HG03354 (cell line): ENCODE measurements at regions not wholly inside any gene's neighbourhood (a gene's known extent, or its start where the extent isn't known, plus 50 kb on each side); places are given as distances from the start of the nearest gene placed in this dataset.

Experiments used
- ATAC-seq: cut with Tn5 transposase; IDR thresholded peaks from one replicate; pipeline ENCODE4 v1.9.1; 2021; ENCODE audit warnings: mild to moderate bottlenecking; ENCODE audit not compliant: unreplicated experiment, poor library complexity, severe bottlenecking

GRCh38 chr10:121417298-121417697 lies 180.9 kb downstream of the FGFR2 start:
- ATAC-seq = no peak

GRCh38 chr10:121418126-121418777 lies 180.0 kb downstream of the FGFR2 start:
- ATAC-seq = no peak

DNA sequence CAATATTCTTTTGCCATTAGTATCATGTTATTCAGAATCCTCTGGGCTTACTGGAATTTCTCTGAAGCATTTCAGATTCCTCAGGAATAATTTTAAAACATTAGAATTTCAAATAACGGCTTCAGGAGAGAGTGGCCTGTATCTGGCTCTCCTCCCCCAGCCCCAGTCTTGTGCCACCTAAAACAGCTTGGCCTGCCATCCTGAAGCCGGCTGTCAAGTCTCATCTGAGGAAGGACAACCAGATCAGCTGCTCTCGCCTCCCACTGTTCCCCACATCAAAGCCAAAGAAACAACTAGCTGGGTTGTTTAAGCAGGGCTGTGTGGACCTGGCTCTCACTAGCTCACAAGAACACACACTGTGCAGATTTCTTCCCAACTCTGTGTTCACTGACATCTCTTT lies 178.2 kb downstream of the FGFR2 start:
- no peak for ATAC-seq

GRCh38 chr10:121422096-121422495 lies 176.1 kb downstream of the FGFR2 start:
- ATAC-seq = no peak

DNA sequence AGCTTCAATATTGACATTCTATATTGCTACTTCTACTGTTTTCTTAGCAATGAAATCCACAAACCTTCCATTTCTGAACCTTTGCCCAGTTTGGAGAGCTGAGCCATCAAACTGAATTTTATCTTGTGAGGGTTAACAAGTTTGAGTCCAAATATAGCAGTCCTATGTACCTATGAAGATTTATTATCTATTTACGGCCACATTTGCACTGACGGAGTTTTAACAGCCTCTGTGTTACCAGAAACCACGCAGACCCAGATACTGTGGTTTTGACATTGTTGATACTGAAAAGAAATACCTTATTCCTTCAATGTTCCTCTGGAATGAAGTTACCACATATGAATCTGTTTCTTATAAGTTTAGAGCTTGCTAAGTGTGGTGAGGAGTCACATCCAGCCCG lies 172.6 kb downstream of the FGFR2 start:
- ATAC-seq = no peak

DNA sequence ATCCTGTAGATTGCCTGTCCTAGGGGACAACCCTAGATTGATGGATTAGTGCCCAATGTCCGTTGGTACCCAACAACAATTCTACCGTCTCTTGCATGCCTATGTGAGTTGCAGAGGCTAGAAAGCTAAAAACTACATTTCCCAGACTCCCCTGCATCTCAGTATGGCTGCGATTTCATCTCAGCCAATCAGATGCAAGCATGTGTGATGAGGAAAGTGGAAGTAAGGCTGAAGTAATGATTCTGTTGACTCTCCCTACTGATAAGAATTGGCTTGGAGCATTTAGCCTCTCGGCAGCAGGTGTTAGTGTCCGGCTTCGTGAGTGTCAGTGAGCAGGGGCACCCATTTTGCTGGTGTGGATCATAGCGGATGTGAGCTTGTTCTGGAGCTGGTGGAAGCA lies 171.9 kb downstream of the FGFR2 start:
- no peak for ATAC-seq
